ENCODE measurements at regions not wholly inside any gene's neighbourhood (a gene's known extent, or its start where the extent isn't known, plus 50 kb on each side); places are given as distances from the start of the nearest gene placed in this dataset.

DNA sequence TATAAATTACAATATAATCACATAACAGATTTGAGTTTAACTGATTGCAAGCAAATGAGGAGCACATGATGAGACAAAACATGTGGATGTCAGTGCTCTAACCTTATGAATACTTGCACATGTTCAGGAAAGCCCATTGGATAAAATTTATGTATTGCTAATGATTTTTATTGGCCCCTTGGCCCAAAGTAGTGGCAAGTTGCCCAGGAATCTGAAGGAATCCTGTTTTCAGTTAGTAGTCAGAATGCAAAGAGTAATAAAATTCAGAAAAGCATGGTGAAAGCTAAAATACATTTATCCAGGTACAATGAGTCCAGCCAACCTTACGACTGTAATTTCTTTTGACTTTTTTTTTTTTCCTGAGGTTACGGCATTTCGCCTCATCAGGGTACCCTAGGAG, 1539.4 kb downstream of the EFNB2 start:
- TF ChIP-seq EP300 (IDR thresholded peaks at IDR 0.05), result no peak
- TF ChIP-seq, protein P1, sequence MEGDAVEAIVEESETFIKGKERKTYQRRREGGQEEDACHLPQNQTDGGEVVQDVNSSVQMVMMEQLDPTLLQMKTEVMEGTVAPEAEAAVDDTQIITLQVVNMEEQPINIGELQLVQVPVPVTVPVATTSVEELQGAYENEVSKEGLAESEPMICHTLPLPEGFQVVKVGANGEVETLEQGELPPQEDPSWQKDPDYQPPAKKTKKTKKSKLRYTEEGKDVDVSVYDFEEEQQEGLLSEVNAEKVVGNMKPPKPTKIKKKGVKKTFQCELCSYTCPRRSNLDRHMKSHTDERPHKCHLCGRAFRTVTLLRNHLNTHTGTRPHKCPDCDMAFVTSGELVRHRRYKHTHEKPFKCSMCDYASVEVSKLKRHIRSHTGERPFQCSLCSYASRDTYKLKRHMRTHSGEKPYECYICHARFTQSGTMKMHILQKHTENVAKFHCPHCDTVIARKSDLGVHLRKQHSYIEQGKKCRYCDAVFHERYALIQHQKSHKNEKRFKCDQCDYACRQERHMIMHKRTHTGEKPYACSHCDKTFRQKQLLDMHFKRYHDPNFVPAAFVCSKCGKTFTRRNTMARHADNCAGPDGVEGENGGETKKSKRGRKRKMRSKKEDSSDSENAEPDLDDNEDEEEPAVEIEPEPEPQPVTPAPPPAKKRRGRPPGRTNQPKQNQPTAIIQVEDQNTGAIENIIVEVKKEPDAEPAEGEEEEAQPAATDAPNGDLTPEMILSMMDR (IDR thresholded peaks at IDR 0.05), result no peak

All from gastroesophageal sphincter (tissue), 3 donors.